ENCODE measurements at regions not wholly inside any gene's neighbourhood (a gene's known extent, or its start where the extent isn't known, plus 50 kb on each side); places are given as distances from the start of the nearest gene placed in this dataset.

DNA sequence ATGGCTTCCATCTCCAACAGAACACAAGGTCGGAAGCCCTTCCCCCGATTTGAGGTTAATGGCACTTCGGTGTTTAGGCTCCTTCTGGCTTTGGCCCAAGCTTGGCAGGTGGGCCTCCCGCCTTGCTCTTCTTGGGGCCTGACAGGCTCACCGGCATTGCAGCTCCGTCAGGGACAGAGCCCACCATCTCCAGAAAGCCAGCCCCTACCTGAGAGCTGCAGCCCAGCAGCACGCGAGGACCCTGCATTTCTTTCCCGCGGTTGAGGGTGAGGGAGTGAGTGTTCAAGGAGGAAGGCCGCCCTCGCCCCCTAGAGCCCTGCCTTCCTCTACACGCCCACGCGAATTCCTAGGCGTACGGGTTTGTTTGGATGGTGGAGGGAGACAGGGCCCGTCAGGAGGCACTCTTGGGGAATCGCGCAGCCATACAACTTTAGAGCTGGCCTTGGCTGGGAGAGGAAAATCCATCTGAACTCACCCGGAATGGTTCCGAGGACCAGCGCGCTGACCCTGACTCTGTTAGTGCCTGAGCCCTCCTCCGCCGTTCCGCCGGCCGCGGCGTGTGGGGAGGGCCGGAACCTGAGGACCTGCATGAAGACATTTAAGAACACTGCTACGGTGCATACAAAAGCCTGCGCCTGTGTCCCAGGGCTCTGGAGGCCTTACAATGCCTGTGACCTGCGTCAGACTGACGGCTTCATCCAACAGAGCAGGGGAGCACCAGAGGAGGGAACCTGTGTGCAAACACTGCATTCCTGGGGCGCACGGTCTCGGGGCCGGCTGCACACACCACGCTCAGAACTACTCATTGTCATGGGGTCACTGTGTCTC lies 73.8 kb downstream of the MRPL36 start:
- ATAC-seq (ENCODE audit: low FRiP score) (no peak), DNase-seq (ENCODE audit: low spot score) (no peak)
- no peak for TF ChIP-seq CTCF (IDR thresholded peaks at IDR 0.05)

DNA sequence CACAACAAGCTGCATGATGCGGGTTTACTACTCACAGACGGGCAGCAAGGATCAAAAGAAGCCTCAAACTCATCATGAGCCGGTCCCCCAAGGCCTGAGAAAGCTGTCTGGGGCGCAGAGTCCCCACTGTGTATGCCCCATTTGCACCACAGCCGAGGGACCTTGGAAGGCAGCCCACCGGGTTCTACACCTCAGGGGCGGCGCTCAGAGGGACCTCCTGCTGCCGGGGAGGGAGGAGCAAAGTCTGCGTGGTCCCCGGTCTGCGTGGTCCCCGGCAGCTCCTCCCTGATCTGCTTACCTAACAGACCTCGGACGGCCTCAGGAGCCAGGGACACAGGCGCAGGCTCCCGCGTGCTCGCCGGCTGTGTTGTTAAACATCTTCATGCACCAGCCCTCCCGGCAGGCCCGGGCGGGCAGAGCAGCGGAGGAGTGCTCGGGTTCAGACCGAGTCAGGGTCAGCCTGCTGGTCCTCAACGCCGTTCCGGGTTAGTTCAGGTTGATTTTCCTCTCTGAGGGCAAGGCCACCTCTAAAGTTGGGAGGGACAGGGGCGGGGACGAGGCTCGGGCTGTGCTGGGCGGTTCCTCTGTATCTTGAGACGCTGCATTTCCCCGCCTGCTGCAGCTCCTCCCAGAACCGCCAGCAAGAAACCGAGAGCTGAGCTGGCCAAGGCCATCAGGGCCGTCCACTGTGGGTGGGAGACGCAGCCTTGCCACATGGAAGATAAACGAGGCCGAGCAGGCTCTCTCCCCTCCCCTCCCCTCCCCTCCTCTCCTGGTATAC lies 74.6 kb downstream of the MRPL36 start:
- TF ChIP-seq CTCF (IDR thresholded peaks at IDR 0.05) = no peak
- no peak for ATAC-seq (ENCODE audit: low FRiP score)
- no peak for DNase-seq (ENCODE audit: low spot score)

- no peak for DNase-seq (ENCODE audit: low spot score)
- ATAC-seq (ENCODE audit: low FRiP score) = no peak
- TF ChIP-seq CTCF (IDR thresholded peaks at IDR 0.05) = no peak
Measured at GRCh38 chr5:1723957-1724821, 75.4 kb downstream of the MRPL36 start.

DNA sequence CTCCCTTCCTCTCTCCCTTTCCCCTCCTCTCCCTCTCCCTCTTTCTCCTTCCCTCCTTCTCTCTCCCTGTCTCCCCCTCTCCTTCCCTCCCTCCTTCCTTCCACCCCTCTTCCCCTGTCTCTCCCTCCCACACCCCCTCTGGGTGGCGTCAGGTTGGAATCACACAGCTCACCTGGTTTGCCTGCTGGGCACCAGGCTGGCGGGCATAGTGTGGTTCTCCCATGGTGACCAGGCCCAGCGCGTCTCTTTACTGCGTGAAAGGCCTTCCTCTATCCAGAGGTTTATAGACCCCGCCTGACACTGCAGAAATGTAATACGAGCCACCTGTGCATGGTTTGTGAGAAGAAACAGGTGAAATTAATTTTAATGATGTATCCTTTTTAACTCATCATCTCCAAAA lies 76.2 kb downstream of the MRPL36 start:
- DNase-seq (ENCODE audit: low spot score) (no peak), ATAC-seq (ENCODE audit: low FRiP score) (no peak)
- TF ChIP-seq CTCF (IDR thresholded peaks at IDR 0.05) = no peak

DNA sequence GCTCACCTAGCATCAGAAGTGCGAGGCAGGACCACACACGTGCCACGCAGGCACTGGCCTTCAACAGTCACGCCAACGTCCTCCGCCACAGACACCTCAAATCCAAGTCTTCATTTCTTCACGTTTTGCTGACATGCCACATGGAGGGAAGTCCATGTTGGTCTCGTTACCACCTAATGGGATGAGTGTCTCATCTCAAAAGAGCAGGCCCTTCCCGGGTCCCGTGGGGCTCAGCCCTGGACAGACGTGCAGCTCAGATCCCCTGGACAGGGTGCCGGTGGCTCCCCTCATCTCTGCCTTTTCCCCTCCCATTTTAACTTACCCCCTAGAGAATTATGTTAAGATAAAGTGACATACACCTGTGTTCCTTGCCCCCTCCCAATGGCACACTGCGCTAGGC lies 76.8 kb downstream of the MRPL36 start:
- ATAC-seq (ENCODE audit: low FRiP score) (no peak), DNase-seq (ENCODE audit: low spot score) (no peak)
- no peak for TF ChIP-seq CTCF (IDR thresholded peaks at IDR 0.05)

DNA sequence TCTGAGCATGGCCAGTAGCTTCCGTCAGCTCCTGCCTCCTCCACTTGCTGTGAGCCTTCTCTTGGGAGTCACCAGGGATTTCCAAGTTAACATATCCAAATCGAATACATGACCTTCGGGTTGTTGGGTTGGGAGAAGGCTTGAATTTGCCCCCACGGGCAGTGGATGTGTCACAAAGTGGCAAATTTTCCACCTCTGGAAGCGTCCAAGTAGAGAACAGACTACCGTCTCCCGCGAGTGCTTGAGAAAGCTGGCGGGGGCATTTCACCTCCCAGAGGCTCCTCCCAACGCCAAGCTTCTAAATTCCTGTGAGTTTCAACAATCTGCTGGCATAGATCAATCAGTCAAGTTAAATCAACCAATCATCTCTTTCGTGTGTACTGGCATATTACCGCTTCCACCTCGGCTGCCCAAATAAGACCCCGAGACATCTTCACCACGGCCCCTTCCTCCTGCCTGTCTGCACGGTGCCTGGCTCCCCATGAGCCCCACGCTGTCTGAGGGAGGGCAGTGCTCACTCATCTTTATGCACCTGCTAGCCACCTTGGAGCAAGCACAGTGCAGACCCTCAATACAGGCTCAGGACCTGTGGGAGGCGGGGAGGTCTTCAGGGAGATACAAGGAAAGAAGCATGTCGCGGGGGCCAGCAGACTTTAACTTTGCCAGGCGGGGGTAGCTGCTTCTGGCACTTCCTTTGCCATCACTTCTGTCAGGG lies 79.1 kb downstream of the MRPL36 start:
- no peak for ATAC-seq (ENCODE audit: low FRiP score)
- no peak for DNase-seq (ENCODE audit: low spot score)
- no peak for TF ChIP-seq CTCF (IDR thresholded peaks at IDR 0.05)
